ENCODE measurements at regions not wholly inside any gene's neighbourhood (a gene's known extent, or its start where the extent isn't known, plus 50 kb on each side); places are given as distances from the start of the nearest gene placed in this dataset. TPM values are rescaled to one million over a fixed set of nuclear protein-coding genes. Genes with fewer than 3 reads are reported as not detected.

DNA sequence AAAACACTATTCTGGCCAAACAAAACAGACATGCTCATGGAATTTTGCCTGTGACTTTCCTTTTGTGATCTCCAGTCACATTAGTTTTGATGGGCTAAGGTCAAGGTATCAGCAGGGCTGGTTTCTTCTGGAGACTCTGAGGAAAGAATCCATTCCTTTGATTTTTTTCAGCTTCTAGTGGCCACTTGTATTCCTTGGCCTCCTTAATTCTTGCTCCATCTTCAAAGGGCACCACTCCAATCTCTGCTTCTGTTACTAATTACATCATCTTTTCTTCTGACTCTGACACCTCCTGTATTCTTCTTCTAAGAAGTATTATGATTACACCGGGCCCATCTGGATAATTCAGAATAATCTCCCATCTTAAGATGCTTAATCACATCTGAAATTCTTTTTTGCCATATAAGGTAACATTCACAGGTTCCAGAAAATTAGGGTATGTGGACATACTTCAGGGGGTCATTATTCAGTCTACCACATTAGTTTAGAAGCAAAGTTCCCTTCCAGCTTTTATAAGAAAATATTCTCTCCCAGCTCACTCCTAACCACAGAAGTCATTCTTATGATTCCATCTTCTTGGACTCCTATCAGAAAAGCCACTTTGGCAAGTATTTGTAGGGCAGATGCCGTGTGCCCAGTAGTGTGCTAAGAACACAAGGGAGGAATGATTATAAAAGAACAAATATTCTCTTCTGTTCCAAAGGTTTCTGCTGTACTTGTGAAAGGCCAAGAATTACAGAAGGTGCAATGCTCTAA is 56.4 kb upstream of the FSHB start:
- peaks cover 0 to 6% of the 10 kb centered on the region in 2 donors for H3K9me3 ChIP-seq (replicated peaks in 1 of 2; ENCODE audit: control insufficient read depth in 2 of 2, insufficient read depth in 1 of 2, low read depth in 1 of 2, low read length in 2 of 2)
- H2BK15ac ChIP-seq (ENCODE audit: low read length), result no peak overlapping the region
- H3K23ac ChIP-seq (ENCODE audit: low read depth, low read length, poor library complexity), result no peak overlapping the region
- no peak overlapping the region for H4K91ac ChIP-seq (ENCODE audit: low read depth, low read length, poor library complexity)
- H3K18ac ChIP-seq (ENCODE audit: low read length), result no peak overlapping the region
- no peaks in the 10 kb centered on the region for H3K27me3 ChIP-seq (ENCODE audit: control insufficient read depth in 3 of 3, insufficient read depth in 3 of 3, low read depth in 1 of 3, low read length in 3 of 3)
- no peaks in the 10 kb centered on the region for H3K4me1 ChIP-seq (ENCODE audit: control insufficient read depth in 2 of 2, insufficient read depth in 1 of 2, low read depth in 1 of 2, low read length in 2 of 2)
- H2AFZ ChIP-seq (ENCODE audit: low read length), result no peak overlapping the region
- H3K36me3 ChIP-seq (replicated peaks in 1 of 2; ENCODE audit: control insufficient read depth in 2 of 2, insufficient read depth in 2 of 2, low read length in 2 of 2), result no peaks in the 10 kb centered on the region
- no CpG with 5 or more reads among the region's 2 CpGs for WGBS, 2 donors (ENCODE audit: extremely low coverage in 2 of 2, insufficient read length in 2 of 2, insufficient replicate concordance in 1 of 2)
- H3K14ac ChIP-seq (ENCODE audit: low read length), result no peak overlapping the region
- no peak overlapping the region for H2BK12ac ChIP-seq (ENCODE audit: low read length)
- no peak for DNase-seq (ENCODE audit: low spot score)
- H3K27ac ChIP-seq (replicated peaks; ENCODE audit: low read length), result no peak overlapping the region
- H3K79me1 ChIP-seq (ENCODE audit: low read depth, low read length), result no peaks in the 10 kb centered on the region
- no peak overlapping the region for H4K8ac ChIP-seq (ENCODE audit: low read depth, low read length)
- no peak overlapping the region for H3K4me3 ChIP-seq (ENCODE audit: low read length in 2 of 2)
- H3K4me2 ChIP-seq (ENCODE audit: insufficient read depth, low read length, poor library complexity, severe bottlenecking), result no peak overlapping the region
- H2BK5ac ChIP-seq (ENCODE audit: low read length), result no peak overlapping the region
- no peak overlapping the region for H3K9ac ChIP-seq (ENCODE audit: low read depth, low read length, poor library complexity)
- no peak overlapping the region for H3K4ac ChIP-seq (ENCODE audit: low read length)
- no peak overlapping the region for H2BK120ac ChIP-seq (ENCODE audit: low read depth, low read length)
- no peak overlapping the region for H2AK5ac ChIP-seq (ENCODE audit: low read depth, low read length)

Small RNA genes lying in the stretch of these regions (small RNA-seq; reads per million reads assigned to genes)
- gene AL358944.1 (ENCODE audit: insufficient read depth), result not detected

Data from neuronal stem cell (in vitro differentiated cells).